ENCODE measurements at regions not wholly inside any gene's neighbourhood (a gene's known extent, or its start where the extent isn't known, plus 50 kb on each side); places are given as distances from the start of the nearest gene placed in this dataset.

DNA sequence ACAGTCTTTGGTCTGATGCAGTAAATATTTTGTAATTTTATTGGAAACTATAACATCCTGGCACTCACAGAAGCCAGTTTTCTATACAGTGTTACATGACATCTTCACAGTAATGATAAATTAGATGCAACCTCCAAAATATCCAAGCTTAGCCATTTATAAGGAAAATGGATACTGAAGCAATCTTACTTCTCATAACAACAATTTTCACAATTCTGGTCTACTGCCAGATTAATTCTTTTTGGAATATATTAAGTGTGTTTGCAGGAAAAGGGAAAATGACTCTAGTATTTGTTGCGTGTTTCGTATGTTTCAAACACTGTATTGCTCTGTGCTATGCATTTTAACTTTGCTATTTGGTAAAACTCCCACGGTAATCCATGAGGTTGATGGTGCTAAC, 1870.9 kb downstream of the ARAP2 start:
- TF ChIP-seq, protein P1, sequence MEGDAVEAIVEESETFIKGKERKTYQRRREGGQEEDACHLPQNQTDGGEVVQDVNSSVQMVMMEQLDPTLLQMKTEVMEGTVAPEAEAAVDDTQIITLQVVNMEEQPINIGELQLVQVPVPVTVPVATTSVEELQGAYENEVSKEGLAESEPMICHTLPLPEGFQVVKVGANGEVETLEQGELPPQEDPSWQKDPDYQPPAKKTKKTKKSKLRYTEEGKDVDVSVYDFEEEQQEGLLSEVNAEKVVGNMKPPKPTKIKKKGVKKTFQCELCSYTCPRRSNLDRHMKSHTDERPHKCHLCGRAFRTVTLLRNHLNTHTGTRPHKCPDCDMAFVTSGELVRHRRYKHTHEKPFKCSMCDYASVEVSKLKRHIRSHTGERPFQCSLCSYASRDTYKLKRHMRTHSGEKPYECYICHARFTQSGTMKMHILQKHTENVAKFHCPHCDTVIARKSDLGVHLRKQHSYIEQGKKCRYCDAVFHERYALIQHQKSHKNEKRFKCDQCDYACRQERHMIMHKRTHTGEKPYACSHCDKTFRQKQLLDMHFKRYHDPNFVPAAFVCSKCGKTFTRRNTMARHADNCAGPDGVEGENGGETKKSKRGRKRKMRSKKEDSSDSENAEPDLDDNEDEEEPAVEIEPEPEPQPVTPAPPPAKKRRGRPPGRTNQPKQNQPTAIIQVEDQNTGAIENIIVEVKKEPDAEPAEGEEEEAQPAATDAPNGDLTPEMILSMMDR (IDR thresholded peaks at IDR 0.05), result no peak
- TF ChIP-seq POLR2A (IDR thresholded peaks at IDR 0.05), result no peak
- no peak for TF ChIP-seq EP300 (IDR thresholded peaks at IDR 0.05)
- TF ChIP-seq POLR2AphosphoS5 (IDR thresholded peaks at IDR 0.05), result no peak

Measured in stomach (tissue), 4 donors.